A549 (cell line): ENCODE measurements at regions not wholly inside any gene's neighbourhood (a gene's known extent, or its start where the extent isn't known, plus 50 kb on each side); places are given as distances from the start of the nearest gene placed in this dataset.

Source experiments
- CTCF ChIP-seq: fragments of >200 bp; sonication (Bioruptor Twin); formaldehyde crosslinking; IDR thresholded peaks from 3 replicates; pipeline ENCODE4 v1.5.1; 2016
- HOXA7 ChIP-seq: fragments of 250-450 bp; sonication (Bioruptor Pico); IDR thresholded peaks from 2 replicates; pipeline ENCODE4 v1.5.0; 2020; ENCODE audit warnings: mild to moderate bottlenecking, moderate library complexity

- no peak for TF ChIP-seq HOXA7 (CRISPR knock-in tag)
- no peak for TF ChIP-seq CTCF
Measured at GRCh38 chr4:106473515-106473914, 104.9 kb upstream of the GIMD1 start.
